GM10248 (cell line): ENCODE measurements at regions not wholly inside any gene's neighbourhood (a gene's known extent, or its start where the extent isn't known, plus 50 kb on each side); places are given as distances from the start of the nearest gene placed in this dataset.

Experiments used
- CTCF ChIA-PET: fragments of 300-600 bp; sonication (Branson Sonifier 250); formaldehyde crosslinking; extraction: SDS; loops from one replicate; lab custom pipeline; 2021; ENCODE audit warnings: antibody characterized with exemption; lab: Yijun Ruan, JAX
- POLR2A ChIA-PET: fragments of 350-650 bp; sonication (Branson Sonifier 250); formaldehyde crosslinking; extraction: SDS; loops from one replicate; lab custom pipeline; 2020; ENCODE audit warnings: antibody characterized with exemption; lab: Yijun Ruan, JAX
- DNase-seq: peaks from one replicate; pipeline ENCODE4 v3.0.0; 2012; ENCODE audit errors: extremely low spot score
- CTCF ChIP-seq: IDR thresholded peaks from 2 replicates; pipeline ENCODE4 v1.5.1; 2012; ENCODE audit warnings: mild to moderate bottlenecking, low read depth; ENCODE audit errors: extremely low read depth, missing control alignments, control extremely low read depth

DNA sequence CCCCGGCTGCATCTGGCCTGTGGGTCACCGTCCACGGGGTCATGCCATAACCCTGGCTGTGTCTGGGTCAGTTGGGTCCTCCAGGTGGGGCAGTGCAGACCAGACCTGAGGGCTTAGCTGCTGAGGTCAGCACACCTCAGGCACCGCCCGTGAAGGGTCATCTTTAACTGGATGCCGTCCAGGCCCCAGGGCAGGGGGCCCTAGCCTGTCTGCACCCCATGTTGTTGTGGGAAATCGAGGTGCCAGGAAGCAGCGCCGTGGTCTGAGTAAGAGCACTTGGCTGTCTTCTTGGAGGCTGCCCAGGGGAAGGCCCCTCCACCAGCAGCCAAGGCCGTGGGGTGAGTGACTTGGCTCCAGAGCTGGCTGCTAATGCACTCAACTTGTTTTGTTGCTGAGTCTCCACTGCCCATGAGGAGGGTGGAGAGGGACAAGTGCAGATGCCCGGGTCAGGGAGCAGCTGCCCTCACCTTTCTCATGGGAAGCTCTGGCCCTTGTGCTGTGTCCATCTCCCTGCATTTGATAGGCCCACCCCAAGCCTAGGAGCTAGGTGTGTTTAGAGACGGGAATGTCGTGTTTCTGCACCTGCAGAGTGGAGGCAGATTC lies 317.2 kb downstream of the TMEM121 start:
- ChIA-PET POLR2A (no interaction called here), CTCF (no interaction called here)
- no peak for DNase-seq
- TF ChIP-seq CTCF: no peak

DNA sequence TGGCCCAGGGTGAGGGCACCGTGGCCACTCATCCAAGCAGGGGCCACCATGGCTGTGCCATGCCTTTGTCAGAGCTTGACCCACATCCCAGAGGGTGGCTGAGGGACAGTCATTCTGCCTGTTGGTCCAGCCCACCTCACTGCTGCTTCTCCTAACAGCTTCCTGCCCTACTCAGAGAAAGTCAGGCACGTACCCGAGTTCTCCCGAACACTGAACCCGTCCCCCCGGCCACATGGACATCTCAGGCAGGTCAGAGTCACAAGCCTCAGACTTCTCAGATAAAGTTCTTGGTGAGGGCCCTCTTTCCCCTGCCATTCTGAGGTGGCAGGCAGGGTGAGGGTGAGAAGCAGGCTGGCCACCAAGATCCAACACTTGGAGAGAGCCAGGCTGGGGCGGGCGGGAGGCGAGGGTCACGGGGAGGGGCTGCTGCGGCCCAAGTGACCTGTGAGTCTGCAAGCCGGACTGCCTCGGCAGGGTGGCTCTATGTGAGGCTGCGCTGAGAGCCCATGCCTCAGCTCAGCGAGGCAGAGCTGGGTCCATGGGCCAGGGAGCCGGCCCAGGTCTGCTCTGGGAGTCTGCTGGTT lies 317.8 kb downstream of the TMEM121 start:
- DNase-seq: no peak
- POLR2A ChIA-PET: no interaction called here
- no peak for TF ChIP-seq CTCF
- CTCF ChIA-PET: interaction anchor here (1.5 kb wide), 1 partner anchor 25 kb away, joined by 4 read pairs; no protein-coding TSS in a partner anchor

GRCh38 chr14:105844810-105845724 lies 318.7 kb downstream of the TMEM121 start:
- DNase-seq: no peak
- CTCF ChIA-PET: interaction anchor here (1.2 to 1.5 kb wide), 2 partner anchors 26 to 573 kb away, joined by 3 to 4 read pairs; no protein-coding TSS in a partner anchor
- TF ChIP-seq CTCF: no peak
- POLR2A ChIA-PET: no interaction called here

GRCh38 chr14:105845725-105846309 lies 319.4 kb downstream of the TMEM121 start:
- ChIA-PET POLR2A (no interaction called here), CTCF (interaction anchor here (1.2 to 1.5 kb wide), 2 partner anchors 27 to 572 kb away, joined by 3 to 4 read pairs; no protein-coding TSS in a partner anchor)
- no peak for TF ChIP-seq CTCF
- no peak for DNase-seq

DNA sequence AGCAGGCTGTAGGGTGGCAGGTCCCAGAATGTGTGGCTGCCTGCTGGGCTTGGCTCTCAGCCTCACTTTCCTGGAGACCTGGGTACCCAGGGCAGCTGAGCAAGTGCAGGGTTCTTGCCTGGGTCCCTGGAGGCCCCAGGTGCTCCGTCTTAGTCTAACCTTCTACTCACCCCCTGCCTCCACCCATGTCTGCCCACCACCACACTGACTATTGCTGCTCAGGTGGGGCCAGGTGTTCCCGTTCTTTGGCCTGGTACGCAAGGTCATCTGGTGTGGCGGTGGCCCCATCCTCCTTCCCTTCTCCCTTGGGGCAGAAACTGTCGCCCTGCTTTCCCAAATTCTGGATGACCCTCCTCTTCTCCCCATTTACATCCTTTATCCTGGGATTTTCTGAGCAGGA lies 319.9 kb downstream of the TMEM121 start:
- no peak for TF ChIP-seq CTCF
- POLR2A ChIA-PET: interaction anchor here (1.2 kb wide), 1 partner anchor 10 kb away, joined by 4 read pairs; no protein-coding TSS in a partner anchor
- CTCF ChIA-PET: interaction anchor here (1.2 kb wide), 1 partner anchor 572 kb away, joined by 3 read pairs; no protein-coding TSS in a partner anchor

GRCh38 chr14:105847400-105847799 lies 321.0 kb downstream of the TMEM121 start:
- no peak for DNase-seq
- ChIA-PET POLR2A (interaction anchor here (1.2 kb wide), 1 partner anchor 9 kb away, joined by 4 read pairs; no protein-coding TSS in a partner anchor), CTCF (interaction anchor here (0.9 kb wide), 1 partner anchor 526 kb away, joined by 3 read pairs; no protein-coding TSS in a partner anchor)
- no peak for TF ChIP-seq CTCF

More for the DNA sequence above, 319.9 kb downstream of the TMEM121 start:
- DNase-seq: no peak
